Fibroblast of villous mesenchyme (primary cell): ENCODE measurements at regions not wholly inside any gene's neighbourhood (a gene's known extent, or its start where the extent isn't known, plus 50 kb on each side); places are given as distances from the start of the nearest gene placed in this dataset. TPM values are rescaled to one million over a fixed set of nuclear protein-coding genes. Genes with fewer than 3 reads are reported as not detected.
"Not testable (repeated sequence)": the region's sequence is repeated elsewhere in the genome, so short reads cannot be mapped to it uniquely, and the experiment has no call there.

Experiments
- DNase-seq: peaks from one replicate; pipeline ENCODE4 v3.0.0-alpha.2; 2010; ENCODE audit warnings: low read depth
- H3K4me3 ChIP-seq: 2 replicates; pipeline ENCODE4 v1.5.1; 2011; ENCODE audit warnings: low read depth, mild to moderate bottlenecking, low read length
- small RNA-seq: library from RNA; depleted of rRNA; stranded (forward); fragments of <200 nt; gene quantifications from one replicate; pipeline ENCODE3, GENCODE V24; 2012
- TF ChIP-seq, protein P1 (sequence below): IDR thresholded peaks from 2 replicates; pipeline ENCODE4 v1.5.1; 2012; ENCODE audit warnings: low read depth, mild to moderate bottlenecking, low read length; ENCODE audit not compliant: insufficient read depth

- H3K4me3 ChIP-seq: not testable (repeated sequence)
Observed at GRCh38 chr3:75579536-75579935, 84.6 kb upstream of the FRG2C start.

DNA sequence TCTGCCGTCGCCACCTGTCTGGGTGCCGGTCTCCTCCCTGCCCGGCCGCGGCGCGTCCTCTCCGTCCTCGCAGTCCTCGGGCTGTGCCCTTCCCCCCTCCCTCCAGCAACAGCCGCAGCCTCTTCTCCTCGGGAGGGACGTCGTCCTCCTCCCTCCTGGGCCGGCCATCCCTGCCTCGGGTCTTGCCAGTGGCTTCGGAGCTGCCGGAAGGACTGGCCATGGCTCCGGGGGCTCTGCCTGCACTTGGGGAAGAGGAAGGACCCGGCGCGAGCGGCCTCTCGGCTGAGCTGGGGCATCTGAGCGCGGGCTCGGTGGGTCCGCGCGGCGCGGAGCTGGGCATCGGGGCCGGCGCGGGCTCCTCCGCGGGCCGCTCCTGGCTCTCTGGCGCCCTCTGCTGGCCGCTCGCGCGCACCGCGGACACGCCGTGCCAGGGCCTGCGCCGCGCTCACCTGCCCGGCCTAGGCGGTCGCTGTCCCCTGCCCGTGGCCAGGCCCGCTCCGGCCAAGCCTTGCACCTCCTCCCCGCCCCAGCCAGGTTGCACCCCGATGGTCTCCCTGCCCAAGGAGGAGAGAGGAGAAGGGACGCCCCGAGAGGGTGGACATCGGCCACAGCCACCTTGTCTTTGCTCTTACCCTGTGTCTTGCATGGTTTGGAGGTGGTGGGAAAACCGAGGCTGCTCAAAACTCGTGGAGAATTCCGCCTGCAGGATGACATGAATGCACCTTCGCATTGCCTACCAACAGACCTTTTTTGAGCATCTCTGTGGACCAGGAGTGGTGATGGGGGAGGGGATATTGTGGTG lies 83.9 kb upstream of the FRG2C start:
- TF ChIP-seq, protein P1, sequence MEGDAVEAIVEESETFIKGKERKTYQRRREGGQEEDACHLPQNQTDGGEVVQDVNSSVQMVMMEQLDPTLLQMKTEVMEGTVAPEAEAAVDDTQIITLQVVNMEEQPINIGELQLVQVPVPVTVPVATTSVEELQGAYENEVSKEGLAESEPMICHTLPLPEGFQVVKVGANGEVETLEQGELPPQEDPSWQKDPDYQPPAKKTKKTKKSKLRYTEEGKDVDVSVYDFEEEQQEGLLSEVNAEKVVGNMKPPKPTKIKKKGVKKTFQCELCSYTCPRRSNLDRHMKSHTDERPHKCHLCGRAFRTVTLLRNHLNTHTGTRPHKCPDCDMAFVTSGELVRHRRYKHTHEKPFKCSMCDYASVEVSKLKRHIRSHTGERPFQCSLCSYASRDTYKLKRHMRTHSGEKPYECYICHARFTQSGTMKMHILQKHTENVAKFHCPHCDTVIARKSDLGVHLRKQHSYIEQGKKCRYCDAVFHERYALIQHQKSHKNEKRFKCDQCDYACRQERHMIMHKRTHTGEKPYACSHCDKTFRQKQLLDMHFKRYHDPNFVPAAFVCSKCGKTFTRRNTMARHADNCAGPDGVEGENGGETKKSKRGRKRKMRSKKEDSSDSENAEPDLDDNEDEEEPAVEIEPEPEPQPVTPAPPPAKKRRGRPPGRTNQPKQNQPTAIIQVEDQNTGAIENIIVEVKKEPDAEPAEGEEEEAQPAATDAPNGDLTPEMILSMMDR: peak; percentile 25
- H3K4me3 ChIP-seq: peak overlapping the region; percentile 47
- DNase-seq: peak; percentile 0

More at GRCh38 chr3:75579536-75579935, 84.6 kb upstream of the FRG2C start:
- DNase-seq: not testable (repeated sequence)

DNA sequence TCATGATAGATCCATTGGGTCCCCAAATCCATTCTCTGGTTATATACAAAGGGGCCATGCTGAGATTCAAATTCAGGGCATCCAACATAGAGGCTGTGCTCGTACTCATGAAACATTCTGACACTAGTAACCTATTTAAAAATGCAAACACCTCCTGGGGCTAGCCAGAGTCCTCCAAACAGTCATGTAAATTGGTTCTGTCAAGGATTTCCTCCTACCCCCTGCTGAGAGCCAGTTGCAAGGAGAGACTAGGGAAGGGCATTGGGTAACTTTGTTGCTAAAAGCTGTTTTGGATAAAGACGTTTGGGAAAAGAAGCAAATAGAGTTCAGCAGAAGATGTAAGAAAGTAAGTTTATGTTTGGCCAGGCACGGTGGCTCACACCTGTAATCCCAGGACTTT lies 81.6 kb upstream of the FRG2C start:
- not testable (repeated sequence) for DNase-seq, H3K4me3 ChIP-seq

- H3K4me3 ChIP-seq, DNase-seq: not testable (repeated sequence)
Observed at GRCh38 chr3:75583116-75583515, 81.0 kb upstream of the FRG2C start.

DNA sequence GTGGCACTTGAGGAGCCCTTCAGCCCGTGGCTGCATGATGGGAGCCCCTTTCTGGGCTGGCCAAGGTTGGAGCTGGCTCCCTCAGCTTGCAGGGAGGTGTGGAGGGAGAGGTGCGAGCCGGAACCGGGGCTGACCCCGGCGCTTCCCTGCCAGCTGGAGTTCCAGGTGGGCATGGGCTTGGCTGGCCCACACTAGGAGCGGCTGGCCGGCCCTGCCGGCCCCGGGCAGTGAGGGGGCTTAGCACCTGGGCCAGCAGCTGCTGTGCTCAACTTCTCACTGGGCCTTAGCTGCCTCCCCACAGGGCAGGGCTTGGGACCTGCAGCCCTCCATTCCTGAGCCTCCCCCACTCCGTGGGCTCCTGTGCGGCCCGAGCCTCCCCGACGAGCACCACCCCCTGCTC lies 76.4 kb upstream of the FRG2C start:
- not testable (repeated sequence) for H3K4me3 ChIP-seq, DNase-seq

DNA sequence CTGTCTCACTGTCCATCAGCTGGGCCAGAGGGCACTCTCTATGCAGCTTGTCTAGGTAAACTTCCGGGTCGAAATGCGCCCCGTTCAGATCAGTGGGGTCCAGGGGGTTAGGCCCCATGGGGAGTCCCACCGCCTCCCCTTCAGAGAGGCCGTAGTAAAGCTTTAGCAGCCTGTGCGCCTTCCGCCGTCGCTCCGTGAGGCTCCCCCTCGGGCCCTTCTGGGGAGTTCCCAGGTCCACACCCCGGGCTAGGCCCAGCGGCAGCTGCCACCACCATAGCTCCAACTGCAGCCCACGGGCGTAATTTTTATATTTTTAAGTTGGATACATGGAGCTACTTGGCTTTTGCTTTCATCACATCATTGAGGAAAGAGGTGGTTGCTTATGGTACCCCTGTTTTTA lies 73.7 kb upstream of the FRG2C start:
- DNase-seq, H3K4me3 ChIP-seq: not testable (repeated sequence)

DNA sequence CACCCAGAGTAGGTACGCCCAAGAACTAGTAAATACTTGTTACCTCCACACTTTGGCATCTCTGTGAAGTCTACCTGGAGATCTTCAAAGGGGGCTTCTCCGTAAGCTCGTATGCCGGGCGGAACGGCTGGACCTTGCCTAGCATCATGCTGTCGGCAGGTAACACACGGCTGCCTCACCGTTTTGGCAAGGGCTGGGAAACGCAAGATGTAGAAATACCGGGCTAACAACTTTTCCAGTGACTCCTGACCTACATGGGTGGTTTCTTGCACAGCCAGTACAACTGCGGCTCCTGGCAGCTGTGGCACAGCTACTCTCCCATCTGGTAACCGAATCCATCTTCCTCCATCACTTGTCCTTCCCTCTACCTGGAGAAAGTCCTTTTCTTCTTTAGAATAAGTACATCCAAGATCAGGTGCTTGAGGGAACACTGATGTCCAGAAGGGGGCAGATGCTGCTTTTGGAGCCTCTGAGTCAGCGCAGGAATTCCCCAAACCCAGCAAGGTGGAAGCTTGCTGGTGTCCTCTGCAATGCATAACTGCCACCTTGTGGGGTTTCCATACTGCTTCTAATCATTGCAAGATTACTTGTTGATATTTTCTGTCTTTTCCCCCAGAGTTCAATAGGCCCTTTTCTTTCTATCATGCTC lies 59.7 kb upstream of the FRG2C start:
- DNase-seq, H3K4me3 ChIP-seq: not testable (repeated sequence)

DNA sequence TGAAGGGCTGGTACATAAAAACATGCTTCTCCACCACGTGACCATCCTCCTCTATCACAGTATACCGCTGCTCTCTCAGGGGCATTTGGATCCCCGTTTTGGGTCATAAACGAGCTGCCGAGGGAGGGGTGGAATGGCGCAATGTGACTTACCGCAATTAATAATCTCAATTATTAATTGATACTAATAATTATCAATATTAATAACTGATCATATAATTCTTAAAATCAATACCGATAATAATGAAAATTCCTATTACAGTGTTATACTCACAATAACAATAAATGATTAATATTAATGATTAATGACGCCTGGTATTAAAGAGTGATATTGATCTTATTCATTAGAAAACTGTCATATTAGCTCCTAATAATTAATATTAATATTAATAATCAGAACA lies 56.1 kb upstream of the FRG2C start:
- DNase-seq, H3K4me3 ChIP-seq: not testable (repeated sequence)

DNA sequence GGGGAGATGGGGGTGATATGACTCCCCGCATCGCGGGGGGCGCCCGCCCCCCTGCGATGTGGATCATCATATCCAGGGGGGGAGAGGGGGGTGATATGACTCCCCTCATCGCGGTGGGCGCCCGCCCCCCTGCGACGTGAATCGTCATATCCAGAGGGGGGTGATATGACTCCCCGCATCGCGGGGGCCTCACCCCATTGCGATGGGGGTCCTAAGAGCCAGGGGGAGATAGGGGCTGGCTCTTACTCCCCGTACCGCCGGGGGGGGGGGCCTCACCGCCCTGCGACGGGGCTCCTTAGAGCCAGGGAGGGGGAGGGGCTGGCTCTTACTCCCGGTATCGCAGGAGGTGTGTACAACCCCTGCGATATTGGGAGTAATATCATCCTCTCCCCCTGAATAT lies 54.5 kb upstream of the FRG2C start:
- H3K4me3 ChIP-seq, DNase-seq: not testable (repeated sequence)

DNA sequence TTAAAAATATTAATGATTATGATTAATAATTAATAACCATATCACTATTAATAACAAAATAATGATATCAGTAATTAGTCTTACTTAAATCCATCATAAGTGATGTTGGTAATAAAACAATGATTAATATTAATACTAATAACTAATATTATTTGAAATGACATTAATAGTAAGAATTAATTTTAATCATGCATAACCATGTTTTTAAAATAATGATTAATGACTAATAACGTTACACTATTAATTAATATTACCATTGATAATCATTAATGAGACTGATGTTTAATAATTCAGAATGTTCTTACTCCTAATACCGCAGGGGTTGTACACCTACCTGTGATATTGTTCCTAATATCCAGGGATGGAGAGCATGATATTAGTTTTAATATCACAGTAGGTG lies 53.4 kb upstream of the FRG2C start:
- no peak for DNase-seq
- TF ChIP-seq, protein P1: no peak
- no peak overlapping the region for H3K4me3 ChIP-seq

DNA sequence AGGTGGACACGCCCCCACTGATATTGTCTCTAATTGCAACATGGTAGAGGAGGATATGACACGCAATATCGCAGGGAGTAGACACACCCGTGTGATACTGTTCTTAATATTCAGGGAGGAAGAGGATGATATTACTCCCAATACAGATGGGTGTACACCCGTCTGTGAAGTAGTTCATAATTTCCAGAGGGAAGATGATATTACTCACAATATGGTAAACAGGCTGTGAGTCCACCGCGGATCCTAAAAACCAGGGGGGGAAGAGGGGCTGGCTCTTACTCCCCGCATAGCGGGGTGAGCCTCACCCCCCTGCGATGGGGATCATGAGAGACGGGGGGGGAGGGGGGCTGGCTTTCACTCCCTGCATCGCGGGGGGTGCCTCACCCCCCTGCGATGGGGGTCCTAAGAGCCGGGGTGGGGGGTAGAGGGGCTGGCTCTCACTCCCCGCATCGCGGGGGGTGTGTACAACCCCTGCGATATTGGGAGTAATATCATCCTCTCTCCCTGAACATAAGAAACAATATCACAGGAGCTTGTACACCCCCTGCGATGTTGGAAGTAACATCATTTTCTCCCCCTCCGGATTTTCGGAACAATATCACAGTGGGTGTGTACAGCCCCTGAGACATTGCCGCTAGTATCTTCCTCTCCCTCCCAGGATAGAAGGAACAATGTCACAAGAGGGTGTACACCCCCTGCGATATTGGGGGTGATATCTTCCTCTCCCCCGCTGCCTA lies 52.2 kb upstream of the FRG2C start:
- not testable (repeated sequence) for DNase-seq, H3K4me3 ChIP-seq

Small RNA genes in the stretch of these regions (small RNA-seq; reads per million reads assigned to genes)
- gene AC139453.1 (not detected), gene LSP1P2 (not detected), gene MIR4444-2 (not detected), gene RN7SL294P (not detected), gene SNRPCP10 (not detected)
